Psoas muscle (tissue), 7 donors: ENCODE measurements at regions not wholly inside any gene's neighbourhood (a gene's known extent, or its start where the extent isn't known, plus 50 kb on each side); places are given as distances from the start of the nearest gene placed in this dataset.

Experiments
- ATAC-seq, 4 donors: fragments of 200-7000 bp; cut with Tn5 transposase; one replicate each; pipeline ENCODE4 v1.9.1; 2020; ENCODE audit warnings: moderate library complexity in 3 of 4, mild to moderate bottlenecking in 2 of 4
- DNase-seq, 2 donors: peaks; one replicate each; pipeline ENCODE4 v3.0.0-alpha.2; 2020
- H3K27ac ChIP-seq: fragments of 200-600 bp; one replicate; pipeline ENCODE4 v1.8.0; 2022
- H3K27me3 ChIP-seq, 3 donors: fragments of 200-600 bp in 1 of 3; one replicate each; pipeline versions ENCODE4 v1.6.1 to v1.8.0; 2013 to 2022; ENCODE audit warnings: low read length in 2 of 3, mild to moderate bottlenecking in 2 of 3, moderate library complexity in 1 of 3; ENCODE audit not compliant: insufficient read depth in 3 of 3
- H3K36me3 ChIP-seq, 2 donors: fragments of 200-600 bp in 1 of 2; one replicate each; pipeline versions ENCODE4 v1.6.1 to v1.8.0; 2013 to 2022; ENCODE audit warnings: low read depth in 1 of 2, mild to moderate bottlenecking in 1 of 2, moderate library complexity in 1 of 2; ENCODE audit not compliant: insufficient read depth in 1 of 2
- H3K4me1 ChIP-seq: fragments of 200-600 bp; one replicate; pipeline ENCODE4 v1.8.0; 2022
- H3K4me3 ChIP-seq: fragments of 200-600 bp; one replicate; pipeline ENCODE4 v1.8.0; 2022; ENCODE audit warnings: mild to moderate bottlenecking
- H3K9me3 ChIP-seq: fragments of 200-600 bp; one replicate; pipeline ENCODE4 v1.8.0; 2022
- CTCF ChIP-seq: fragments of 200-600 bp; IDR thresholded peaks from one replicate; pipeline ENCODE4 v1.8.0; 2022; ENCODE audit warnings: antibody characterized with exemption
- WGBS, 3 donors: extraction: QIAGEN DNeasy Blood & Tissue Kit; methylation state at CpG; one replicate each; pipeline versions ENCODE4 v1.1.6 to v1.1.7; 2013; 5-methylcytosine and 5-hydroxymethylcytosine counted together
- intact Hi-C, 2 donors: fragments of 100-400 bp; cut with DNase I; formaldehyde crosslinking; loops; one replicate each; pipeline versions ENCODE4 v1.11.0 to v1.14.2; 2022
- donor health status: healthy with polysubstance abuse.
- donor health status: DM: no; HTN: no; CAD: no; lungs with moderate emphysema.
- donor health status: Bipolar disorder and iron deficiency.
- donor health status: healthy.
- donor health status: DM: yes; HTN: yes; CAD: no.
- donor health status: DM: no; HTN: no; CAD: no.
- donor health status: DM: yes; HTN: yes; CAD: no.

- H3K4me3 ChIP-seq = no peak overlapping the region
- TF ChIP-seq CTCF = no peak
- no peaks in the 10 kb centered on the region for H3K4me1 ChIP-seq
- intact Hi-C loops = no loop called here
- WGBS, 3 donors = 45 to 50% (median 45%) methylated on average over 4 of the region's 4 CpGs
- no peak overlapping the region for H3K27ac ChIP-seq
- no peaks in the 10 kb centered on the region for H3K9me3 ChIP-seq
- peaks cover 0 to 2% (median 0%) of the 10 kb centered on the region in 3 donors for H3K27me3 ChIP-seq
- H3K36me3 ChIP-seq = no peaks in the 10 kb centered on the region
- no peak for ATAC-seq
- DNase-seq = no peak
Observed at GRCh38 chr5:164153469-164154172, 648.2 kb downstream of the MAT2B start.

- Histone ChIP-seq H3K9me3 (no peaks in the 10 kb centered on the region), H3K4me1 (no peaks in the 10 kb centered on the region), H3K36me3 (no peaks in the 10 kb centered on the region), H3K27me3 (no peaks in the 10 kb centered on the region), H3K27ac (no peak overlapping the region), H3K4me3 (no peak overlapping the region)
- WGBS, 3 donors = 79 to 80% (median 80%) methylated on average over 5 of the region's 5 CpGs
- no peak for DNase-seq
- no peak for ATAC-seq
- intact Hi-C loops = no loop called here
- no peak for TF ChIP-seq CTCF
Observed at GRCh38 chr5:164170814-164171213, 665.4 kb downstream of the MAT2B start.

- no peak for DNase-seq
- H3K4me1 ChIP-seq = no peaks in the 10 kb centered on the region
- WGBS, 3 donors = 65 to 77% (median 69%) methylated on average over 2 of the region's 2 CpGs
- H3K27ac ChIP-seq = no peak overlapping the region
- no peaks in the 10 kb centered on the region for H3K27me3 ChIP-seq
- H3K9me3 ChIP-seq = no peaks in the 10 kb centered on the region
- intact Hi-C loops = no loop called here
- ATAC-seq = no peak
- H3K4me3 ChIP-seq = no peak overlapping the region
- no peak for TF ChIP-seq CTCF
- no peaks in the 10 kb centered on the region for H3K36me3 ChIP-seq
Observed at GRCh38 chr5:164175083-164175482, 669.7 kb downstream of the MAT2B start.

GRCh38 chr5:164179406-164179805 is 674.0 kb downstream of the MAT2B start:
- intact Hi-C loops = no loop called here
- 86 to 88% (median 87%) methylated on average over 2 of the region's 2 CpGs for WGBS, 3 donors
- Histone ChIP-seq H3K4me3 (no peak overlapping the region), H3K27me3 (no peaks in the 10 kb centered on the region), H3K36me3 (no peaks in the 10 kb centered on the region), H3K9me3 (no peaks in the 10 kb centered on the region), H3K27ac (no peak overlapping the region), H3K4me1 (no peaks in the 10 kb centered on the region)
- no peak for DNase-seq
- no peak for ATAC-seq
- TF ChIP-seq CTCF = no peak

- TF ChIP-seq CTCF = no peak
- Histone ChIP-seq H3K9me3 (no peaks in the 10 kb centered on the region), H3K27me3 (no peaks in the 10 kb centered on the region), H3K36me3 (no peaks in the 10 kb centered on the region), H3K4me1 (no peaks in the 10 kb centered on the region), H3K27ac (no peak overlapping the region), H3K4me3 (no peak overlapping the region)
- ATAC-seq (no peak), DNase-seq (no peak)
- intact Hi-C loops = no loop called here
- 87 to 93% (median 92%) methylated on average over 1 of the region's 1 CpG for WGBS, 3 donors
Observed at GRCh38 chr5:164181604-164182003, 676.2 kb downstream of the MAT2B start.
